ENCODE measurements at regions not wholly inside any gene's neighbourhood (a gene's known extent, or its start where the extent isn't known, plus 50 kb on each side); places are given as distances from the start of the nearest gene placed in this dataset.

DNA sequence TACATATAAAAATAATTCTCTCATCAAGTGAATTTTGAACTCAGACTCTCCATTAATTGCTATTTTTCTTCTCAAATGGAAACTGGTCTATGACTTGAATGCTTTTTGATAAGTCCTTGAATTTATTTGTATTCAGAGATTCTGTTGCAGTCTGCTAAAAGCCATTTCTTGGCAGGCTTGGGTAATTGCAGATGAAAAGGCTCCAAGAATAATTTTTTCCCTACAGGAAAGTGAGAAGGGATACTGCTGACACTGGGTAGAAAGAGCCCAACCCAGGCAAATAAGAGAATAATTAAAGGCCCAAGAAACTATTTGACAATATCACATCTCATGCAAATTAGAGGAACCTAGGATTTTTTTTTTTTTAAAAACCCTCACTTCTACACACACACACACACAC is 246.5 kb upstream of the DDI1 start:
- in situ Hi-C loops (cut with HindIII; ENCODE audit: low pct_unique_long_range_greater_than_20kb, low sequenced_read_pairs): no loop called here
- no TSS peak for BruUV-seq (replicated peaks)
- ChIA-PET CTCF (no interaction called here), POLR2A (no interaction called here)
- Histone ChIP-seq H3K36me3 (ENCODE audit: control insufficient read depth, insufficient read depth, low read length) (no peaks in the 10 kb centered on the region), H3K4me3 (ENCODE audit: low read depth in 2 of 2, low read length in 2 of 2) (no peak overlapping the region), H3K9me3 (ENCODE audit: control insufficient read depth, insufficient read depth, low read depth, low read length) (no peaks in the 10 kb centered on the region), H3K27ac (ENCODE audit: low read length) (no peak overlapping the region), H3K4me1 (ENCODE audit: control insufficient read depth, insufficient read depth, low read length) (no peaks in the 10 kb centered on the region), H3K27me3 (ENCODE audit: control insufficient read depth, insufficient read depth, low read length) (no peaks in the 10 kb centered on the region)
- intact Hi-C loops (cut with micrococcal nuclease; ENCODE audit: unreplicated experiment): no loop called here
- TF ChIP-seq POLR2AphosphoS5 (IDR thresholded peaks at IDR 0.05; ENCODE audit: low read depth, low read length): no peak
- TF ChIP-seq, protein P1, sequence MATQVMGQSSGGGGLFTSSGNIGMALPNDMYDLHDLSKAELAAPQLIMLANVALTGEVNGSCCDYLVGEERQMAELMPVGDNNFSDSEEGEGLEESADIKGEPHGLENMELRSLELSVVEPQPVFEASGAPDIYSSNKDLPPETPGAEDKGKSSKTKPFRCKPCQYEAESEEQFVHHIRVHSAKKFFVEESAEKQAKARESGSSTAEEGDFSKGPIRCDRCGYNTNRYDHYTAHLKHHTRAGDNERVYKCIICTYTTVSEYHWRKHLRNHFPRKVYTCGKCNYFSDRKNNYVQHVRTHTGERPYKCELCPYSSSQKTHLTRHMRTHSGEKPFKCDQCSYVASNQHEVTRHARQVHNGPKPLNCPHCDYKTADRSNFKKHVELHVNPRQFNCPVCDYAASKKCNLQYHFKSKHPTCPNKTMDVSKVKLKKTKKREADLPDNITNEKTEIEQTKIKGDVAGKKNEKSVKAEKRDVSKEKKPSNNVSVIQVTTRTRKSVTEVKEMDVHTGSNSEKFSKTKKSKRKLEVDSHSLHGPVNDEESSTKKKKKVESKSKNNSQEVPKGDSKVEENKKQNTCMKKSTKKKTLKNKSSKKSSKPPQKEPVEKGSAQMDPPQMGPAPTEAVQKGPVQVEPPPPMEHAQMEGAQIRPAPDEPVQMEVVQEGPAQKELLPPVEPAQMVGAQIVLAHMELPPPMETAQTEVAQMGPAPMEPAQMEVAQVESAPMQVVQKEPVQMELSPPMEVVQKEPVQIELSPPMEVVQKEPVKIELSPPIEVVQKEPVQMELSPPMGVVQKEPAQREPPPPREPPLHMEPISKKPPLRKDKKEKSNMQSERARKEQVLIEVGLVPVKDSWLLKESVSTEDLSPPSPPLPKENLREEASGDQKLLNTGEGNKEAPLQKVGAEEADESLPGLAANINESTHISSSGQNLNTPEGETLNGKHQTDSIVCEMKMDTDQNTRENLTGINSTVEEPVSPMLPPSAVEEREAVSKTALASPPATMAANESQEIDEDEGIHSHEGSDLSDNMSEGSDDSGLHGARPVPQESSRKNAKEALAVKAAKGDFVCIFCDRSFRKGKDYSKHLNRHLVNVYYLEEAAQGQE (IDR thresholded peaks at IDR 0.05; ENCODE audit: insufficient read depth in 1 of 2, low read depth in 2 of 2, low read length in 1 of 2): no peak
- TF ChIP-seq TCF7L2 (IDR thresholded peaks at IDR 0.05; ENCODE audit: low read depth, low read length): no peak
- TF ChIP-seq SIN3A (IDR thresholded peaks at IDR 0.05; ENCODE audit: borderline replicate concordance, insufficient read depth, low read depth, low read length): no peak
- TF ChIP-seq, protein P2, sequence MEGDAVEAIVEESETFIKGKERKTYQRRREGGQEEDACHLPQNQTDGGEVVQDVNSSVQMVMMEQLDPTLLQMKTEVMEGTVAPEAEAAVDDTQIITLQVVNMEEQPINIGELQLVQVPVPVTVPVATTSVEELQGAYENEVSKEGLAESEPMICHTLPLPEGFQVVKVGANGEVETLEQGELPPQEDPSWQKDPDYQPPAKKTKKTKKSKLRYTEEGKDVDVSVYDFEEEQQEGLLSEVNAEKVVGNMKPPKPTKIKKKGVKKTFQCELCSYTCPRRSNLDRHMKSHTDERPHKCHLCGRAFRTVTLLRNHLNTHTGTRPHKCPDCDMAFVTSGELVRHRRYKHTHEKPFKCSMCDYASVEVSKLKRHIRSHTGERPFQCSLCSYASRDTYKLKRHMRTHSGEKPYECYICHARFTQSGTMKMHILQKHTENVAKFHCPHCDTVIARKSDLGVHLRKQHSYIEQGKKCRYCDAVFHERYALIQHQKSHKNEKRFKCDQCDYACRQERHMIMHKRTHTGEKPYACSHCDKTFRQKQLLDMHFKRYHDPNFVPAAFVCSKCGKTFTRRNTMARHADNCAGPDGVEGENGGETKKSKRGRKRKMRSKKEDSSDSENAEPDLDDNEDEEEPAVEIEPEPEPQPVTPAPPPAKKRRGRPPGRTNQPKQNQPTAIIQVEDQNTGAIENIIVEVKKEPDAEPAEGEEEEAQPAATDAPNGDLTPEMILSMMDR (IDR thresholded peaks at IDR 0.05): no peak
- ATAC-seq: no peak
- DNase-seq (ENCODE audit: low read depth, low spot score): no peak

DNA sequence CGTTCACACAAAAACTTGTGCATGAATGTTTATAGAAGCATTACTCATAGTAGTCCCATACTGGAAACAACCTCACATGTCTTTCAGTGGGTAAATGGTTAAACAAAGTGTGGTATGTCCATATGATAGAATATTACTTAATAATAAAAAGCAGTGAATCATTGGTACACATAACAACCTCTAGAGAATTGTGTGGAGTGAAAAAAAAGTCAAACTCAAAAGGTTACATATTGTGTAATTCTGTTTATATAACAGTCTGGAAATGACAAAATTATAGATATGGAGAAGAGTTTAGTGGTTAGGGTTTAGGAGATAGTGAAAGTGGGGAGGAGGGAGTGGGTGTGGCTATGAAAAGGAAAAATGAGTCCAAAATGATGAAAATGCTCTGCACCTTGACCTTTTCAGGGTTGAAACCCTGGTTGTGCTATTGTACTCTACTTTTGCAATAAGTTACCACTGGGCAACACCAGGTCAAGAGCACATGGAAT is 243.4 kb upstream of the DDI1 start:
- in situ Hi-C loops (cut with HindIII; ENCODE audit: low pct_unique_long_range_greater_than_20kb, low sequenced_read_pairs): no loop called here
- no peak overlapping the region for H3K4me3 ChIP-seq (ENCODE audit: low read depth in 2 of 2, low read length in 2 of 2)
- H3K27me3 ChIP-seq (ENCODE audit: control insufficient read depth, insufficient read depth, low read length): no peaks in the 10 kb centered on the region
- no peaks in the 10 kb centered on the region for H3K4me1 ChIP-seq (ENCODE audit: control insufficient read depth, insufficient read depth, low read length)
- POLR2A ChIA-PET: no interaction called here
- CTCF ChIA-PET: no interaction called here
- intact Hi-C loops (cut with micrococcal nuclease; ENCODE audit: unreplicated experiment): no loop called here
- H3K9me3 ChIP-seq (ENCODE audit: control insufficient read depth, insufficient read depth, low read depth, low read length): no peaks in the 10 kb centered on the region
- TF ChIP-seq, protein P2 (IDR thresholded peaks at IDR 0.05): no peak
- TF ChIP-seq, protein P1 (IDR thresholded peaks at IDR 0.05; ENCODE audit: insufficient read depth in 1 of 2, low read depth in 2 of 2, low read length in 1 of 2): no peak
- no peak for TF ChIP-seq TCF7L2 (IDR thresholded peaks at IDR 0.05; ENCODE audit: low read depth, low read length)
- no peak for DNase-seq (ENCODE audit: low read depth, low spot score)
- no peak for ATAC-seq
- no peak overlapping the region for H3K27ac ChIP-seq (ENCODE audit: low read length)
- H3K36me3 ChIP-seq (ENCODE audit: control insufficient read depth, insufficient read depth, low read length): no peaks in the 10 kb centered on the region
- BruUV-seq (replicated peaks): no TSS peak
